Heart left ventricle (tissue), 16 donors: ENCODE measurements at regions not wholly inside any gene's neighbourhood (a gene's known extent, or its start where the extent isn't known, plus 50 kb on each side); places are given as distances from the start of the nearest gene placed in this dataset.
"Not testable (repeated sequence)": the region's sequence is repeated elsewhere in the genome, so short reads cannot be mapped to it uniquely, and the experiment has no call there.

Source experiments
- ATAC-seq, 4 donors: fragments of 200-7000 bp; cut with Tn5 transposase; one replicate each; pipeline ENCODE4 v1.9.1; 2020 to 2022; ENCODE audit warnings: moderate library complexity in 4 of 4, mild to moderate bottlenecking in 3 of 4, moderate number of reproducible peaks in 1 of 4
- DNase-seq, 5 donors: peaks; one replicate each; pipeline ENCODE4 v3.0.0-alpha.2; 2020
- H3K27ac ChIP-seq, 12 donors: fragments of 200-600 bp; sonication (generic) in 4 of 12; one replicate each; pipeline versions ENCODE4 v1.5.0 to v1.8.0; 2016 to 2022; ENCODE audit warnings: mild to moderate bottlenecking in 2 of 12
- H3K27me3 ChIP-seq, 9 donors: fragments of 200-600 bp; sonication (generic) in 2 of 9; one replicate each; pipeline versions ENCODE4 v1.5.1 to v1.8.0; 2016 to 2022; ENCODE audit warnings: mild to moderate bottlenecking in 3 of 9
- H3K36me3 ChIP-seq, 9 donors: fragments of 200-600 bp; sonication (generic) in 2 of 9; one replicate each; pipeline versions ENCODE4 v1.5.0 to v1.8.0; 2018 to 2022; ENCODE audit warnings: mild to moderate bottlenecking in 2 of 9
- H3K4me1 ChIP-seq, 12 donors: fragments of 200-600 bp; sonication (generic) in 4 of 12; one replicate each; pipeline versions ENCODE4 v1.5.0 to v1.8.0; 2016 to 2022; ENCODE audit warnings: mild to moderate bottlenecking in 3 of 12
- H3K4me3 ChIP-seq, 12 donors: fragments of 200-600 bp; sonication (generic) in 4 of 12; one replicate each; pipeline versions ENCODE4 v1.5.0 to v1.8.0; 2017 to 2022; ENCODE audit warnings: mild to moderate bottlenecking in 9 of 12, moderate library complexity in 4 of 12
- H3K9me3 ChIP-seq, 12 donors: fragments of 200-600 bp; sonication (generic) in 4 of 12; one replicate each; pipeline versions ENCODE4 v1.5.0 to v1.8.0; 2016 to 2022; ENCODE audit warnings: mild to moderate bottlenecking in 1 of 12
- POLR2A ChIP-seq, 2 donors: fragments of 450-650 bp; IDR thresholded peaks; one replicate each; pipeline ENCODE4 v1.6.1; 2017; ENCODE audit warnings: antibody characterized with exemption in 2 of 2, mild to moderate bottlenecking in 2 of 2, moderate library complexity in 2 of 2
- WGBS, 4 donors: extraction: QIAGEN DNeasy Blood & Tissue Kit in 2 of 4; methylation state at CpG; one replicate each; pipeline versions ENCODE4 v1.1.5 to v1.1.7; 2013 to 2018; 5-methylcytosine and 5-hydroxymethylcytosine counted together
- intact Hi-C, 10 donors: fragments of 100-400 bp; cut with DNase I; formaldehyde crosslinking; loops; one replicate each; pipeline versions ENCODE4 v1.11.1 to v1.14.2; 2022
- TF ChIP-seq, protein P1 (sequence below), 12 donors: fragments of 200-600 bp; sonication (generic) in 4 of 12; IDR thresholded peaks; one replicate each; pipeline versions ENCODE4 v1.5.0 to v1.8.0; 2018 to 2022; ENCODE audit warnings: antibody characterized with exemption in 12 of 12, mild to moderate bottlenecking in 5 of 12
- donor health status: ischemic (EF 13 %, LVEDD 7.1; RV severe dilation, severe dysfunction).
- donor health status: healthy with polysubstance abuse.
- donor health status: DM: no; HTN: yes; CAD: no.
- donor health status: DM: no; HTN: no; CAD: no.
- donor health status: ischemic (EF 25% LVEDD 6.9; RV normal size, moderate dysfunction).
- donor health status: ischemic (EF 25% LVEDD 5.7; RV mildly dilated, moderate dysfunction).
- donor health status: healthy.
- donor health status: DM: yes; HTN: yes; CAD: no.
- donor health status: ischemic (EF 35%, LVEDD 5.7; RV mildly dilated, moderate dysfunction).
- donor health status: nonischemic (EF 11% LVEDD 7.7; RV severe dilation, severe dysfunction).
- donor health status: DM: yes; HTN: yes; CAD: no.
- donor health status: PGD.
- donor health status: ischemic (EF 29% LVEDD 5.4; RV normal size, mild dysfunction).
- donor health status: nonischemic (EF 23%, LVEDD 6.1; RV moderate dilation, normal function).

DNA sequence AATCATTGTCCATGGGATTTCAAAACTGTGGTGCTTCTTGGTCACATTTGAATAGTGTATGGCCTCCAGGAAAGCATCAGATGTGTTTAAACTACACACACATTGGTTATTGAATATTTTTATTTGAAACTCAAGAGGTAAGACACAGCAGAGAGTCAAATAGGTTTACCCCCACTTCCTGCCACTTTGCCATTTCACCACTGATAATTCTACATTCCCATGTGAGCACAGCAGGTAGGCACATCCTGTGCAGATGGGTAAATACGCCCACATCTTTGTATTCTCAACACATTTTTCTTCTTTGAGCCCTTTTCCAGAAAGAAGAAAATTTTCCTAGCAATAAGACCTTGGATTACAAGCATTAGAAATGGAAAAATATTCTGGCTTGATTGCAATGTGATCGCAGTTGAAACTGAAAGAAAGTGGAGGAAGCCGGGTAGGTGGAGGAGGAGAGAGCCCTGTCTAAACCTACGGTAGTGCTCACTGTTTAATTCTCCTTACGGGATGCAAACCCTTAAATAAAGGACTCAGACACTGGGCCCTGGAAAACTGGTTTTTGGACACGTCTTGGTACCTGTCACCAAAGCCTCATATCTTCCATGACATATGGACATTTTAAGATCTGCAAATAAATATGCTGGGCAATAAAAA is 167.7 kb downstream of the COG6 start:
- no peak for TF ChIP-seq POLR2A (IDR thresholded peaks at IDR 0.05)
- TF ChIP-seq, protein P1, sequence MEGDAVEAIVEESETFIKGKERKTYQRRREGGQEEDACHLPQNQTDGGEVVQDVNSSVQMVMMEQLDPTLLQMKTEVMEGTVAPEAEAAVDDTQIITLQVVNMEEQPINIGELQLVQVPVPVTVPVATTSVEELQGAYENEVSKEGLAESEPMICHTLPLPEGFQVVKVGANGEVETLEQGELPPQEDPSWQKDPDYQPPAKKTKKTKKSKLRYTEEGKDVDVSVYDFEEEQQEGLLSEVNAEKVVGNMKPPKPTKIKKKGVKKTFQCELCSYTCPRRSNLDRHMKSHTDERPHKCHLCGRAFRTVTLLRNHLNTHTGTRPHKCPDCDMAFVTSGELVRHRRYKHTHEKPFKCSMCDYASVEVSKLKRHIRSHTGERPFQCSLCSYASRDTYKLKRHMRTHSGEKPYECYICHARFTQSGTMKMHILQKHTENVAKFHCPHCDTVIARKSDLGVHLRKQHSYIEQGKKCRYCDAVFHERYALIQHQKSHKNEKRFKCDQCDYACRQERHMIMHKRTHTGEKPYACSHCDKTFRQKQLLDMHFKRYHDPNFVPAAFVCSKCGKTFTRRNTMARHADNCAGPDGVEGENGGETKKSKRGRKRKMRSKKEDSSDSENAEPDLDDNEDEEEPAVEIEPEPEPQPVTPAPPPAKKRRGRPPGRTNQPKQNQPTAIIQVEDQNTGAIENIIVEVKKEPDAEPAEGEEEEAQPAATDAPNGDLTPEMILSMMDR (IDR thresholded peaks at IDR 0.05), result no peak
- intact Hi-C loops, result no loop called here

DNA sequence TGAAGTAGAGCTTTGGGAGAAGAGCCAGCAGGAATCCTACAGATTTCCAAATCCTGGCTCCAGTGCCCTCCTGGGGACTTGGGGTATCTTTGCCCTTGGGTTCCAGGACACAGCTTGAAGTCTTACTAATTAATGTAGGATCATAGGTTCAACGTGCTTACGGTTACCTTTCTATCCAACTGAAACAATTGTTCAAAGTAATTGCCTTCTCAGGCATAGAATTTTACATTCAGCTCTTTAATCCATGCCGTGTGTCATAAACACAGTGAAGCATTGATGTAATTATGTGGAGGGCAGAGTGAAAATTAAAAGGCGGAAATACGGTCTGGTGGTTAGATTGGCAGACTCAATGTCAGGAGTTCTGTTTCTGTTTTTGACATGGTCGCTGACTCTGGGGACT is 170.4 kb downstream of the COG6 start:
- H3K4me3 ChIP-seq, result no peak overlapping the region
- peaks cover 0 to 16% (median 2%) of the 10 kb centered on the region in 12 donors for H3K9me3 ChIP-seq
- no peaks in the 10 kb centered on the region for H3K36me3 ChIP-seq
- WGBS, 4 donors, result 92 to 97% (median 95%) methylated on average over 6 of the region's 6 CpGs
- TF ChIP-seq, protein P1 (IDR thresholded peaks at IDR 0.05), result no peak
- TF ChIP-seq POLR2A (IDR thresholded peaks at IDR 0.05), result no peak
- no peak for DNase-seq
- H3K4me1 ChIP-seq, result no peaks in the 10 kb centered on the region
- no peak for ATAC-seq
- H3K27ac ChIP-seq, result no peak overlapping the region
- no peaks in the 10 kb centered on the region for H3K27me3 ChIP-seq
- intact Hi-C loops, result no loop called here

More for the DNA sequence above, 167.7 kb downstream of the COG6 start:
- Histone ChIP-seq H3K27me3 (no peaks in the 10 kb centered on the region), H3K27ac (no peak overlapping the region), H3K4me3 (no peak overlapping the region), H3K4me1 (no peaks in the 10 kb centered on the region), H3K36me3 (no peaks in the 10 kb centered on the region), H3K9me3 (peaks cover 0 to 4% (median 0%) of the 10 kb centered on the region in 12 donors)
- WGBS, 4 donors, result 92 to 96% (median 93%) methylated on average over 6 of the region's 6 CpGs
- DNase-seq (no peak), ATAC-seq (no peak)

- Histone ChIP-seq H3K36me3 (no peaks in the 10 kb centered on the region), H3K4me1 (no peaks in the 10 kb centered on the region), H3K9me3 (no peaks in the 10 kb centered on the region), H3K27ac (no peak overlapping the region), H3K4me3 (no peak overlapping the region), H3K27me3 (no peaks in the 10 kb centered on the region)
- intact Hi-C loops, result no loop called here
- no peak for TF ChIP-seq POLR2A (IDR thresholded peaks at IDR 0.05)
- DNase-seq (no peak), ATAC-seq (no peak)
- WGBS, 4 donors, result 79 to 88% (median 80%) methylated on average over 7 of the region's 7 CpGs
Measured at GRCh38 chr13:39835253-39835652, 179.8 kb downstream of the COG6 start.

GRCh38 chr13:39836038-39836437 is 180.6 kb downstream of the COG6 start:
- whole genome bisulfite sequencing, 4 donors, result 81 to 89% (median 84%) methylated on average over 2 of the region's 2 CpGs
- no peaks in the 10 kb centered on the region for H3K9me3 ChIP-seq
- no peaks in the 10 kb centered on the region for H3K36me3 ChIP-seq
- no peak for DNase-seq
- no peaks in the 10 kb centered on the region for H3K27me3 ChIP-seq
- TF ChIP-seq, protein P1 (IDR thresholded peaks at IDR 0.05), result no peak
- TF ChIP-seq POLR2A (IDR thresholded peaks at IDR 0.05), result no peak
- intact Hi-C loops, result no loop called here
- H3K4me1 ChIP-seq, result no peaks in the 10 kb centered on the region
- no peak overlapping the region for H3K4me3 ChIP-seq
- no peak for ATAC-seq
- H3K27ac ChIP-seq, result no peak overlapping the region

DNA sequence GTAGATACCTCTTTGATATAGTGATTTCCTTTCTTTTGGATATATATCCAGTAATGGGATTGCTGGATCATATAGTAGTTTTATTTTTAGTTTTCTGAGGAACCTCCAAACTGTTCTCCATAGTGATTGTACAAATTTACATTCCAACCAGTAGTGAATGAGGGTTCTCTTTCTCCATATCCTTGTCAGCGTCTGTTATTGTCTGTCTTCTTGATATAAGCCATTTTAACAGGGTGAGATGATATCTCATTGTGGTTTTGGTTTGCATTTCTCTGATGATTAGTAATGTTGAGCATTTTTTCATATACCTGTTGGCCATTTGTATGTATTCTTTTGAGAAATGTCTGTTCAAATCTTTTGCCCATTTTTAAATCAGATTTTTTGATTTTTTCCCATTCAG is 182.4 kb downstream of the COG6 start:
- DNase-seq, ATAC-seq, H3K9me3 ChIP-seq, intact Hi-C loops, H3K27me3 ChIP-seq, H3K4me1 ChIP-seq, H3K4me3 ChIP-seq, H3K36me3 ChIP-seq, H3K27ac ChIP-seq: not testable (repeated sequence)
- 86 to 94% (median 90%) methylated on average over 1 of the region's 1 CpG for WGBS, 4 donors
